ENCODE measurements at regions not wholly inside any gene's neighbourhood (a gene's known extent, or its start where the extent isn't known, plus 50 kb on each side); places are given as distances from the start of the nearest gene placed in this dataset.

GRCh38 chr22:48838376-48838775 lies 989.3 kb downstream of the BRD1 start:
- Histone ChIP-seq H3K9ac (ENCODE audit: low read depth, low read length, poor library complexity, severe bottlenecking) (no peak overlapping the region), H3F3A (ENCODE audit: low read depth) (no peaks in the 10 kb centered on the region), H3K4me3 (ENCODE audit: low read length, poor library complexity, severe bottlenecking) (no peak overlapping the region), H2AFZ (ENCODE audit: low read length) (no peak overlapping the region), H3K79me2 (ENCODE audit: insufficient read depth, low read length) (no peaks in the 10 kb centered on the region), H3K9me3 (ENCODE audit: insufficient read depth, low read depth, low read length) (peaks cover 12% of the 10 kb centered on the region; the same call in 1 of the 2 replicates), H3K36me3 (ENCODE audit: insufficient read depth, low read length) (no peaks in the 10 kb centered on the region), H3K4me2 (ENCODE audit: low read depth, low read length, poor library complexity, severe bottlenecking) (no peak overlapping the region), H3K4me1 (ENCODE audit: insufficient read depth, low read length, poor library complexity, severe bottlenecking) (no peaks in the 10 kb centered on the region), H3K27me3 (ENCODE audit: insufficient read depth, low read length, poor library complexity, severe bottlenecking) (no peaks in the 10 kb centered on the region), H3K9me2 (replicated peaks; ENCODE audit: low read depth, low read length) (no peaks in the 10 kb centered on the region), H4K20me1 (ENCODE audit: insufficient read depth, low read length, poor library complexity, severe bottlenecking) (no peaks in the 10 kb centered on the region)
- TF ChIP-seq CTCF (conservative IDR thresholded peaks at IDR 0.05; ENCODE audit: low read length): no peak
- TF ChIP-seq EZH2phosphoT487 (IDR thresholded peaks at IDR 0.05; ENCODE audit: borderline replicate concordance): no peak

- no peaks in the 10 kb centered on the region for H3F3A ChIP-seq (ENCODE audit: low read depth)
- H3K4me3 ChIP-seq (ENCODE audit: low read length, poor library complexity, severe bottlenecking): no peak overlapping the region
- H3K4me1 ChIP-seq (ENCODE audit: insufficient read depth, low read length, poor library complexity, severe bottlenecking): no peaks in the 10 kb centered on the region
These were observed 990.2 kb downstream of the BRD1 start for GRCh38 chr22:48837341-48837935.

GRCh38 chr22:48836673-48837340 lies 990.9 kb downstream of the BRD1 start:
- no peaks in the 10 kb centered on the region for H3K9me2 ChIP-seq (replicated peaks; ENCODE audit: low read depth, low read length)
- no peak overlapping the region for H3K9ac ChIP-seq (ENCODE audit: low read depth, low read length, poor library complexity, severe bottlenecking)
- H3K4me1 ChIP-seq (ENCODE audit: insufficient read depth, low read length, poor library complexity, severe bottlenecking): no peaks in the 10 kb centered on the region
- no peaks in the 10 kb centered on the region for H3F3A ChIP-seq (ENCODE audit: low read depth)
- no peaks in the 10 kb centered on the region for H3K36me3 ChIP-seq (ENCODE audit: insufficient read depth, low read length)
- no peaks in the 10 kb centered on the region for H4K20me1 ChIP-seq (ENCODE audit: insufficient read depth, low read length, poor library complexity, severe bottlenecking)
- TF ChIP-seq CTCF (conservative IDR thresholded peaks at IDR 0.05; ENCODE audit: low read length) (no peak), EZH2phosphoT487 (IDR thresholded peaks at IDR 0.05; ENCODE audit: borderline replicate concordance) (no peak)
- no peak overlapping the region for H3K4me2 ChIP-seq (ENCODE audit: low read depth, low read length, poor library complexity, severe bottlenecking)
- H3K9me3 ChIP-seq (ENCODE audit: insufficient read depth, low read depth, low read length): peaks cover 15% of the 10 kb centered on the region; the same call in 1 of the 2 replicates
- no peaks in the 10 kb centered on the region for H3K27me3 ChIP-seq (ENCODE audit: insufficient read depth, low read length, poor library complexity, severe bottlenecking)
- H3K4me3 ChIP-seq (ENCODE audit: low read length, poor library complexity, severe bottlenecking): no peak overlapping the region
- no peaks in the 10 kb centered on the region for H3K79me2 ChIP-seq (ENCODE audit: insufficient read depth, low read length)
- H2AFZ ChIP-seq (ENCODE audit: low read length): no peak overlapping the region

More at GRCh38 chr22:48837341-48837935, 990.2 kb downstream of the BRD1 start:
- Histone ChIP-seq H2AFZ (ENCODE audit: low read length) (no peak overlapping the region), H4K20me1 (ENCODE audit: insufficient read depth, low read length, poor library complexity, severe bottlenecking) (no peaks in the 10 kb centered on the region), H3K27me3 (ENCODE audit: insufficient read depth, low read length, poor library complexity, severe bottlenecking) (no peaks in the 10 kb centered on the region), H3K79me2 (ENCODE audit: insufficient read depth, low read length) (no peaks in the 10 kb centered on the region), H3K9me3 (ENCODE audit: insufficient read depth, low read depth, low read length) (peaks cover 15% of the 10 kb centered on the region; the same call in 1 of the 2 replicates), H3K4me2 (ENCODE audit: low read depth, low read length, poor library complexity, severe bottlenecking) (no peak overlapping the region), H3K9ac (ENCODE audit: low read depth, low read length, poor library complexity, severe bottlenecking) (no peak overlapping the region), H3K9me2 (replicated peaks; ENCODE audit: low read depth, low read length) (no peaks in the 10 kb centered on the region), H3K36me3 (ENCODE audit: insufficient read depth, low read length) (no peaks in the 10 kb centered on the region)
- no peak for TF ChIP-seq CTCF (conservative IDR thresholded peaks at IDR 0.05; ENCODE audit: low read length)
- no peak for TF ChIP-seq EZH2phosphoT487 (IDR thresholded peaks at IDR 0.05; ENCODE audit: borderline replicate concordance)
